Mammary epithelial cell (primary cell): ENCODE measurements at regions not wholly inside any gene's neighbourhood (a gene's known extent, or its start where the extent isn't known, plus 50 kb on each side); places are given as distances from the start of the nearest gene placed in this dataset.

ENCODE experiments used
- CTCF ChIP-seq, 2 donors: IDR thresholded peaks in 1 of 2; conservative IDR thresholded peaks in 1 of 2; 2 replicates each; pipeline ENCODE4 v1.5.1; 2011 to 2012; ENCODE audit warnings: inconsistent platforms in 2 of 2, low read length in 2 of 2, mild to moderate bottlenecking in 2 of 2, control low read depth in 1 of 2, low read depth in 1 of 2; ENCODE audit not compliant: insufficient read depth in 1 of 2; ENCODE audit errors: extremely low read depth in 1 of 2
- EZH2 ChIP-seq: IDR thresholded peaks from 2 replicates; pipeline ENCODE4 v1.6.1; 2012; ENCODE audit warnings: low read length, inconsistent platforms, borderline replicate concordance

- TF ChIP-seq CTCF (conservative IDR thresholded peaks at IDR 0.05 in 1 of 2, IDR thresholded peaks at IDR 0.05 in 1 of 2; ENCODE audit: extremely low read depth in 1 of 2, insufficient read depth in 1 of 2, low read depth in 1 of 2, low read length in 2 of 2) = no peak
- no peak for TF ChIP-seq EZH2
These were observed 205.2 kb upstream of the APCDD1 start for GRCh38 chr18:10249270-10249669.
